Uterus (tissue), 2 donors: ENCODE measurements at regions not wholly inside any gene's neighbourhood (a gene's known extent, or its start where the extent isn't known, plus 50 kb on each side); places are given as distances from the start of the nearest gene placed in this dataset.

Source experiments
- POLR2A ChIP-seq, 2 donors: fragments of 450-650 bp; IDR thresholded peaks; one replicate each; pipeline ENCODE4 v1.6.1; 2016; ENCODE audit warnings: antibody characterized with exemption in 2 of 2, mild to moderate bottlenecking in 1 of 2, moderate library complexity in 1 of 2
- TF ChIP-seq, protein P1 (sequence below), 4 experiments: fragments of 200-600 bp in 2 of 4; fragments of 450-650 bp in 2 of 4; sonication (generic) in 2 of 4; IDR thresholded peaks; one replicate each; pipeline ENCODE4 v1.5.1; 2016 to 2019; ENCODE audit warnings: antibody characterized with exemption in 4 of 4, mild to moderate bottlenecking in 2 of 4, moderate library complexity in 1 of 4

- TF ChIP-seq, protein P1, sequence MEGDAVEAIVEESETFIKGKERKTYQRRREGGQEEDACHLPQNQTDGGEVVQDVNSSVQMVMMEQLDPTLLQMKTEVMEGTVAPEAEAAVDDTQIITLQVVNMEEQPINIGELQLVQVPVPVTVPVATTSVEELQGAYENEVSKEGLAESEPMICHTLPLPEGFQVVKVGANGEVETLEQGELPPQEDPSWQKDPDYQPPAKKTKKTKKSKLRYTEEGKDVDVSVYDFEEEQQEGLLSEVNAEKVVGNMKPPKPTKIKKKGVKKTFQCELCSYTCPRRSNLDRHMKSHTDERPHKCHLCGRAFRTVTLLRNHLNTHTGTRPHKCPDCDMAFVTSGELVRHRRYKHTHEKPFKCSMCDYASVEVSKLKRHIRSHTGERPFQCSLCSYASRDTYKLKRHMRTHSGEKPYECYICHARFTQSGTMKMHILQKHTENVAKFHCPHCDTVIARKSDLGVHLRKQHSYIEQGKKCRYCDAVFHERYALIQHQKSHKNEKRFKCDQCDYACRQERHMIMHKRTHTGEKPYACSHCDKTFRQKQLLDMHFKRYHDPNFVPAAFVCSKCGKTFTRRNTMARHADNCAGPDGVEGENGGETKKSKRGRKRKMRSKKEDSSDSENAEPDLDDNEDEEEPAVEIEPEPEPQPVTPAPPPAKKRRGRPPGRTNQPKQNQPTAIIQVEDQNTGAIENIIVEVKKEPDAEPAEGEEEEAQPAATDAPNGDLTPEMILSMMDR (IDR thresholded peaks at IDR 0.05), result no peak
- TF ChIP-seq POLR2A (IDR thresholded peaks at IDR 0.05), result no peak
Measured at GRCh38 chr14:87286191-87286590, 706.8 kb downstream of the GALC start.
